GM18870 (cell line): ENCODE measurements at regions not wholly inside any gene's neighbourhood (a gene's known extent, or its start where the extent isn't known, plus 50 kb on each side); places are given as distances from the start of the nearest gene placed in this dataset.

Source experiments
- ATAC-seq: cut with Tn5 transposase; IDR thresholded peaks from one replicate; pipeline ENCODE4 v1.9.1; 2021; ENCODE audit warnings: moderate library complexity; ENCODE audit not compliant: unreplicated experiment

GRCh38 chr15:36232491-36232890, 346.9 kb upstream of the CDIN1 start:
- ATAC-seq: no peak

- ATAC-seq: no peak
Measured at GRCh38 chr15:36234743-36235142, 344.7 kb upstream of the CDIN1 start.

- no peak for ATAC-seq
Measured at GRCh38 chr15:36235173-36235572, 344.3 kb upstream of the CDIN1 start.

GRCh38 chr15:36239509-36239908, 339.9 kb upstream of the CDIN1 start:
- ATAC-seq: no peak

GRCh38 chr15:36251450-36251849, 328.0 kb upstream of the CDIN1 start:
- no peak for ATAC-seq

- no peak for ATAC-seq
Measured at GRCh38 chr15:36252146-36252711, 327.2 kb upstream of the CDIN1 start.

GRCh38 chr15:36254426-36254825, 325.0 kb upstream of the CDIN1 start:
- no peak for ATAC-seq

GRCh38 chr15:36256404-36256807, 323.0 kb upstream of the CDIN1 start:
- ATAC-seq: no peak

GRCh38 chr15:36263666-36264065, 315.8 kb upstream of the CDIN1 start:
- no peak for ATAC-seq

- no peak for ATAC-seq
Measured at GRCh38 chr15:36265422-36265821, 314.0 kb upstream of the CDIN1 start.

GRCh38 chr15:36271048-36271447, 308.4 kb upstream of the CDIN1 start:
- no peak for ATAC-seq

- no peak for ATAC-seq
Measured at GRCh38 chr15:36275656-36276055, 303.8 kb upstream of the CDIN1 start.

GRCh38 chr15:36278219-36278618, 301.2 kb upstream of the CDIN1 start:
- ATAC-seq: no peak

GRCh38 chr15:36282821-36283220, 296.6 kb upstream of the CDIN1 start:
- ATAC-seq: no peak

GRCh38 chr15:36284911-36285310, 294.5 kb upstream of the CDIN1 start:
- no peak for ATAC-seq

GRCh38 chr15:36291501-36291900, 287.9 kb upstream of the CDIN1 start:
- no peak for ATAC-seq

- ATAC-seq: no peak
Measured at GRCh38 chr15:36294359-36294758, 285.1 kb upstream of the CDIN1 start.

- no peak for ATAC-seq
Measured at GRCh38 chr15:36301947-36302346, 277.5 kb upstream of the CDIN1 start.

GRCh38 chr15:36313021-36313420, 266.4 kb upstream of the CDIN1 start:
- ATAC-seq: no peak

GRCh38 chr15:36313736-36314280, 265.6 kb upstream of the CDIN1 start:
- ATAC-seq: no peak

GRCh38 chr15:36315649-36316048, 263.8 kb upstream of the CDIN1 start:
- no peak for ATAC-seq

- ATAC-seq: no peak
Measured at GRCh38 chr15:36323615-36324014, 255.8 kb upstream of the CDIN1 start.

- no peak for ATAC-seq
Measured at GRCh38 chr15:36325206-36325605, 254.2 kb upstream of the CDIN1 start.
